Inferior parietal cortex (tissue), 1 donor: ENCODE measurements at regions not wholly inside any gene's neighbourhood (a gene's known extent, or its start where the extent isn't known, plus 50 kb on each side); places are given as distances from the start of the nearest gene placed in this dataset.
A peak's percentile ranks its signal among the peaks of the same experiment; 100 is the strongest.

Experiments
- DNase-seq: peaks from one replicate; pipeline ENCODE4 v3.0.0-alpha.2; 2016; ENCODE audit errors: extremely low spot score

- no peak for DNase-seq
Measured at GRCh38 chr3:187618722-187619121, 51.5 kb downstream of the SST start.

- no peak for DNase-seq
Measured at GRCh38 chr3:187617213-187617612, 53.0 kb downstream of the SST start.

GRCh38 chr3:187616307-187616972 lies 53.8 kb downstream of the SST start:
- DNase-seq, result peak; percentile 44

- no peak for DNase-seq
Measured at GRCh38 chr3:187615630-187616029, 54.6 kb downstream of the SST start.

GRCh38 chr3:187612656-187613055 lies 57.5 kb downstream of the SST start:
- no peak for DNase-seq

GRCh38 chr3:187610981-187611511 lies 59.1 kb downstream of the SST start:
- DNase-seq, result no peak

GRCh38 chr3:187594272-187594671 lies 75.9 kb downstream of the SST start:
- DNase-seq, result no peak

- DNase-seq, result no peak
Measured at GRCh38 chr3:187593451-187593850, 76.7 kb downstream of the SST start.

GRCh38 chr3:187590861-187591576 lies 79.2 kb downstream of the SST start:
- no peak for DNase-seq

GRCh38 chr3:187587076-187587475 lies 83.1 kb downstream of the SST start:
- no peak for DNase-seq

GRCh38 chr3:187586226-187586625 lies 84.0 kb downstream of the SST start:
- no peak for DNase-seq

- no peak for DNase-seq
Measured at GRCh38 chr3:187572441-187572840, 97.8 kb downstream of the SST start.

- DNase-seq, result no peak
Measured at GRCh38 chr3:187571701-187572100, 98.5 kb downstream of the SST start.

GRCh38 chr3:187570776-187571175 lies 99.4 kb downstream of the SST start:
- no peak for DNase-seq

GRCh38 chr3:187568171-187568570 lies 102.0 kb downstream of the SST start:
- no peak for DNase-seq

- DNase-seq, result no peak
Measured at GRCh38 chr3:187567661-187568121, 102.5 kb downstream of the SST start.

GRCh38 chr3:187567021-187567420 lies 103.2 kb downstream of the SST start:
- DNase-seq, result no peak

- no peak for DNase-seq
Measured at GRCh38 chr3:187565701-187566100, 104.5 kb downstream of the SST start.

GRCh38 chr3:187558990-187559389 lies 111.2 kb downstream of the SST start:
- DNase-seq, result no peak

GRCh38 chr3:187551416-187551815 lies 118.8 kb downstream of the SST start:
- no peak for DNase-seq

GRCh38 chr3:187550446-187550845 lies 119.7 kb downstream of the SST start:
- no peak for DNase-seq

- DNase-seq, result no peak
Measured at GRCh38 chr3:187545366-187545765, 124.8 kb downstream of the SST start.

- DNase-seq, result no peak
Measured at GRCh38 chr3:187544326-187544725, 125.9 kb downstream of the SST start.
